GM18498 (cell line): ENCODE measurements at regions not wholly inside any gene's neighbourhood (a gene's known extent, or its start where the extent isn't known, plus 50 kb on each side); places are given as distances from the start of the nearest gene placed in this dataset.
A peak's percentile ranks its signal among the peaks of the same experiment; 100 is the strongest.

Experiments used
- ATAC-seq: cut with Tn5 transposase; IDR thresholded peaks from one replicate; pipeline ENCODE4 v1.9.1; 2021; ENCODE audit warnings: mild to moderate bottlenecking, moderate library complexity; ENCODE audit not compliant: unreplicated experiment

DNA sequence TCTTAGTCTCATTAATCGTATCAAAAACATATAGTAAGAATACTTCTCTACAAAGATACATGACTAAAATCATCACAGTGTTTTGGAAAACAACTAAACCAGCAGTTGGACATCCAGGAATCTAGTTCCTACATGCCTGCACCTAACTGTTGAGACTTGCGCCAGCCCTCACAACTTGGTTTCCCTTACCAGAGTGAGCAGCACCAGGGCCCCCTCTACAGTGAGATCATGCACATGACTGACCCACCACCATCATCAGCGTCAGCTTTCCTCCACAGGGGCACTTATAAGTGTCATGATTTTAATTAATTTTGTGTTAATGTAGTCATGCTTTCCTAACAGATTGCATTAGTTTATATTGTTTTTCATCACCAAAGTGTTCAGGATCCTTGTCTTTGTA is 1322.0 kb downstream of the EFNB2 start:
- no peak for ATAC-seq

DNA sequence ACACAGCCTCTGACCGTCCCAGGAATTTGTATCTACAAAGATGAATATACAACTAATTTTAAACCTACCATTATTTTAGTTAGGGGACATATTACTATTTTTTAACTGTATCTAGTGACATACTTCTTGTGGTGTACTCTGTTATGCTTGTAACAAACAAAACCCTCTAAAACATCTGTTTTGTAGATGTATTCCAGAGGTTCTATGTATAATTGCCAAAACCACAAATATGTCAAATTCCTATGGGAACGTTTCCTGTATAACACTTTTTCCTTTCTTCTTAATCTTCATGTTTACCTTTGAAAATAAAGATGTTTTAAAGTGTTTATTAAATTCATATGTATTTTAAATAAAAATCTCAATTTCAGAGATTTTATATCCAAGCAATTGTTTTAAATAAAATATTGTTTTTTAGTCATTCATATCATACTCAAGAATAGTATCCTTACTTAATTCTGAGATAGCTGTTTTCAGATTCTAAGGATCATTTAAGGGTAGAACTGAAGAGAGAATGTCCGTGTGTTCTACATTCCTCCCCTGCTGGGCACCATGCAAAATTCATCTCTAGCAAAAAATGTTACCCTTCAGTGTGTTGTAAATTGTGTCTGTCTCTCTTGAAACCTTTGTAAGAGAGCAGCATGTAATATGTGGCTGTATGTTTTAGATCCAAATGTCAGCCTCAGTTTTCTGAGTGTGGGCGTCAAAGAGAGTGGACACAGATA is 1327.7 kb downstream of the EFNB2 start:
- ATAC-seq, result no peak

DNA sequence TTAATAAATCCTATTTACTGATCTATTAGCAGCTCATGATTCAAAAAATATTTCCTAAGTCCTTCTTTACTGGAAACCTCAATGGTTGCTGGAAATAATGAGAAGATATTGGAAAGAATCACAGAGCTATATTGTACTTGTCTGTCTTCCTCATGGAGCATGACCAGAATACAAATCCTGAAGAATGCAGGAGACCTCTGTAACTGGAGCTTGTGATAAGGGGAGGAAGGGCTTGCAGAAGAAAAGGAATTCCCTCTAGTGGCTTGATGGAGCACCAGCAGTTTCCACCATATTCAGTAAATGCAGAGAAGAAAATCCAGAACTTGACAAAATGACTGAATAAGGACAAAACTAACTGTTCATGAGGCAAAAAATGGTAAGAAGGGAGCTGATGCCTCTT is 1333.1 kb downstream of the EFNB2 start:
- ATAC-seq, result peak; percentile 67

DNA sequence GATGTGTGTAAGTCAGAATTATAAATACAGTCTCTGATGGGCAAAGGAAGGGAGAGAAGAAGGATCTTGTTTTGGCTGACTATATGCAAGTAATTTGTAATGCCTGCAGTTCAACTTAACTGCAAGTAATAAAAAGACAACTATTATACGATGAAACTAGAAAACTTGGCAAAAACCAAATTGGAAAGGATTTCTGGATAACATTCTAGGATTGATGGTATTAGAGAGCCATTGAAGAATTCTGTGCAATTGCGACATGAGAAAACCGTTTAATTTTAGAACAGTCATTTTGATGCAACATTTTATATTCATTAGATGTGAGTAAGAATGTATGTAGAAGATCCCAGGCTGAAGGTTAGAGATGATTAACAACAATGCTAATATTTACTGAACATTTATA is 1334.1 kb downstream of the EFNB2 start:
- ATAC-seq, result no peak

DNA sequence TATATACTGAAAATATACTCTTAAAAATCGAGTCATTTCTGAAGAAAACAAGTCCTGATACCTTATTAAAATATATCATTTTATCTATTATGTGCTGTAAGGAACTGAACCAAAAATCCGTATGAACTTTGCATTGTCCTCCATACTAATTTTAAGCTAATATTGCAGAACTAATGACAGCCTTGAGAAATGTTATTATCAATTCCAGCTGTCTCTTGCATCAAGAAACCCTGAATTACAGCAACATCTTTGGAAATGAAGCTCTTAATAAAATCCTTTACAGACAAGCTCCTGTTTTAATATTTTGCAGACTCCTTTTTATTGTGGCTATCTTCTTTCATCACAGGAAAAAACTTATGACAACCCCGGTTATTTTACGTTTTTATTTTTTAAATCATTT is 1335.3 kb downstream of the EFNB2 start:
- ATAC-seq, result no peak

DNA sequence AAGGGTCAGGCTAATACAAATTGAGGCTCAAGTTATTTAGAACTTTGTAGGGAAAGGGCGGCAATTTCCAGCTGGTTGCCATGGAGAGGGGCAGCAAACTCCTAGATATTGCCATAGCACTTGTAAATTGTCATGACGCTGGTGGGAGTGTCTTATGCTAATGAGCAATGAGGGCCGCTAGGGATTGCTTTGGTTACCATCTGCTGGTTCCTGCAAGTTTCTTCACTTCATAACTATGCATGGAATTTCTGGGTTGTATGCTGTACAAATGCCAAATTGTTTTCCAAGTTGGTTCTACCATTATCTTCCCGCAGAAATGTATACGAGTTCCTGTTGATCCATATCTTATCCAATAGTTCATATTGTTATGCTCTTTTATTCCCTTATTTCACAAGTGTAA is 1339.4 kb downstream of the EFNB2 start:
- ATAC-seq, result no peak

DNA sequence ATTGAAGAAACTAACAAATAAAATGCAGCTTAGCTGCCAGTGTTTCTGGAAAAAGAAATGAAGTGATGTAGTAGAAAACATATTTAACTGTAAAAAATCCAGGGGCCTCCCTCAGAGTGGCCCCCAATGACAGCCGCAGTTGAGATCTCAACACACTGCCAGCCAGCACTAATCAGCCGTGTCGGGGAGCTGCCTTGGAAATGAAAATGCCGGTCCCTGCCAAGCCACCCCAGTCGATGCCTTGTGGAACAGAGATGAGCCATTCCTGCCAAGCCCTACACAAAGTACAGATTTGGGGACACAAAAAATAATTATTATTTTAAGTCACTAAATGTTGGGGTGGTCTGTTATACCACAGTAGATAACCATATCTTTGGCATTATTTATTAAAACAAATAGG is 1342.4 kb downstream of the EFNB2 start:
- no peak for ATAC-seq

DNA sequence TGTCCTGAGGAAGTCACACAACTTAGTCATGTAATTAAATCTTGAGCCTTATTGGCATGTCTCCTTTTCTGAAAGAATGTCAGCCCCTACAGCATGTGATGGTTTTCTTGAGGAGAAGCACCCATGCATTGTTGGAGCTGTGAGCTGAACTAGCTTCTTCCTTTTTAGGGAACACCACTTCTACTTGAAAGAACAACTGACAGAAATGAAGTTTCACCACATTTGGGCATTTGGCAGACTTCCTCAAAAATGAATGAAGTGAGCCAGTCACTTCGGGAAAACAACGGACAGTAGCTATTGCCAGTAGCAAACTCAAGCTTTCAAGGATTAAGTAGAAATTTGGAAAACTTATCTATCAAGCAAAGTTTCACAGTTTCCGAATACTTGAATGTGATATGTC is 1351.3 kb downstream of the EFNB2 start:
- ATAC-seq, result no peak

DNA sequence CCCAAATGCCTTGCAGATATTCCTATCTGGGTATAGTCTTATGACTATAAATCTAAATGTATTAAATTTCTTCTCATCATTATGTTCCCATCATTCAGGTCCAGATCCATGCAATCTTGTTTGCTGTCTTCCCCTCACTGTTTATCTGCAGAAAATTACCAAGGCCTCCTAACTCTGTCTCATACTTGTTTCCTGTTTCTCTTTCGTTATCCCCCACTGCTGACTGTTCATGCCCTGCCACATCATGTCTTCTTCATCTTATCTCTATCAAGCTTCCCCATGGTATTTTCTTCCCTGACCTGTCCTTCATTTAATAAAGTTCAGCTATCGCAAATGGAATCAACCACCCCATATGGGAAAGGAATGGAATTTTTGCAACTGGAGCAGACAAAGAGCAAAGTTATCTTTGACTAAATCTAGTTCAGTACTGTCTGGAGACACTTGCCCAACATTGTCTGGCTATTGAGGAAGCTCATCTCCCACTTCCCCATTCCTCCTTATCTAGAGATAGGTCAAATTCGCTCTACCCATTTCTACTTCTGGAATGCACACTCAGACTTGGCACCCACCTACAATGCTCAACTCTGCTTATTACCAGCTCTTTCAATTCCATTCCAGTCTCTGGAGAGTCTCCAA is 1358.1 kb downstream of the EFNB2 start:
- ATAC-seq, result peak; percentile 69

DNA sequence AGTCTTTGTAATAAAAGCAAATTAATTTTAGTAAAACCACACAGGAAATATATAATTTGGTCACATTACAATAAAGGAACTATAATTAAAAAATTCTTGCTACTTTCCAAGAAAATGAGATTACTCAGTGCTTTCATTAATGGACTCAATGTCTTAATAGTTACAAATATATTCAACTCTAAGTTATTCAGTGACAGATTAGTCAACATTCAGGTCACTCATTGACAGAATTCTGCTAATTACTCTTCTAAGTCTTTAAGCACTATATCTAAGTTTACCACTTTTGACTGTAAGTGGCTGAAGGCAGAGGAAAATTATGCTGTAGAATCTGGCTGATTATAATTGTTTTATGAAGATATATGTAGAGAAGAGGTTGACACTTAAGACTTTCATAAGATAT is 1365.0 kb downstream of the EFNB2 start:
- no peak for ATAC-seq

DNA sequence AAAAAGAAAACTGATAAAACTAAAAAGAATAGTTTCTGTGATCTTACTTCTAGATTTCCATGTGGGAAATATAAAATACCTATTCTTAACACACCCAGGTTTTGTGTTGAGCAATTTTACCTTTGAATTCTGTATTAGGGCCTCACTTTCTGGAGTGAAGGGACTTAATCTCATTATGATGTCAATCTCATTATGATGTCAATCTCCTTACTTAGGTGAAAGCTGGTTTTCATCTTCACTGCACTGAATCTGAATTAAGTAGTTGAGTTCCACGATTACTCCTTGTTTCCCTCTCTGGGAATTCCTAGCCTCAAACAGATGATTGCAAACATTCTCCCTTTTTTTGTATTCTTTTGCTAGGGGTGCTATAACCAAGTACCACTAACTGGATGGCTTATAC is 1367.2 kb downstream of the EFNB2 start:
- ATAC-seq, result no peak

DNA sequence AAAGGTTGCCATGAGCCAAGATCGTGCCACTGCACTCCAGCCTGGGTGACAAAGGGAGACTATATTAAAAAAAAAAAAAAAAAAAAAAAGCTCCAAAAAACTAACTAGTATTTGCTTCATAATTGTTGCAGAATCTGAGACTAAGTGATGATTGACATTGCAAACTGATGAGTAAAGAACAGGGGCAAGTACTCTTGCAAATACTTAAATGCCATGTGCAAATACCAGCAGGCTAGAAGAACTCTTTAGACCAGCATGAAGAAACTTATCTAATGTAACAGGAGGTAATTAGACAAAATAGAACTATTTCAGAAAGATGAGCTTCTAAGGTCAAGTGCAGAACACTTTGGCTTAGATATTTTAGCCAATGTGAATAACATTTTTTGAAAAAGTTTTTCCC is 1368.1 kb downstream of the EFNB2 start:
- no peak for ATAC-seq

DNA sequence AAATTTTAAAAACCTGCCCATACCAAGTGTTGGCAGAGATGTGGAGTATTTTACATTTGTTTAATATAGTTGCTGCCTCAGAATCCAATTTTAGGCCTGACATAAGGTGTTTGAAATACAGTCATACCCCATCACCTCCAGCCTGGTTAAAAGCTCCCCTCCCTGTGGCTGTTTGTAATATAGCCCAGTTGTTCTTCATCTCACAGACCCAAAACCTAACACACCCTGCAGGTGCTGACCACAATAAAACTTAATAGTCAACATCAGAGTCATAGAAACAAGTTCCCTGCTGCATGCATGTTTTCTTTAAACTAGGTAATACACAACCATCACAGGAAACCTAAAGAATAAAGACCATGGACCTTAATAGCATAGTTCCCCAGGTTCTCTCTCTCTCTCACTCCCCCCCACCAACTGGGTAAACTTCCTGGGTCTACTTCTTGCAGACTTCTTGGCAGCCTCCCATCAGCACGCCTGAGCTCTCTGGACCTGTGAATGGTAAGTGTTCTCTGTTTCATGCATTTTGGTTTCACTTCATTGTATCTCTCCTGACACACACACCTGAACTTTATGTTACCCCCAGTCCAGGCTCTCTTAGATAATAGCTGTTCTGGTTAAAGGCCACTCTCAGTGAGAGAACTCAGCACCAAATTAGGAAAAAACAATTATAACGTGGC is 1369.9 kb downstream of the EFNB2 start:
- peak; percentile 99 for ATAC-seq

DNA sequence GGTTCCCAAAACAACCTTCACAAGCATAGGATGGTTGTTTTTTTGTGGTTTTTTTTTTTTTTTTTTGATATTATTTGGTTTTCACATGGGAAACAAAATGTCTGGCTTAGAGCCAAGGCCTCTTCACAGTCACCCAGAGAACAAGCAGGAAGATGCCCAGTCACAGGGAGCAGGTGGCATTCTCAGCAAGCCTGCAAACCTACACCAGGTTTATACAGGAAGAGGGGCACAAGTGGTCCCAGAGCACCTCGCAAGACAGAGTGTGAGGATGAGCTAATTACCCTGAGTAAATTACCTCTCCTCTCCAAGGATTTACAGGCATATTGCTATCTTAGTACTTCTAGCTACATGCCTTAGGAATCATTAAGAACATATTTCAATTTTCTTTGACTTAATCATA is 1375.6 kb downstream of the EFNB2 start:
- no peak for ATAC-seq

DNA sequence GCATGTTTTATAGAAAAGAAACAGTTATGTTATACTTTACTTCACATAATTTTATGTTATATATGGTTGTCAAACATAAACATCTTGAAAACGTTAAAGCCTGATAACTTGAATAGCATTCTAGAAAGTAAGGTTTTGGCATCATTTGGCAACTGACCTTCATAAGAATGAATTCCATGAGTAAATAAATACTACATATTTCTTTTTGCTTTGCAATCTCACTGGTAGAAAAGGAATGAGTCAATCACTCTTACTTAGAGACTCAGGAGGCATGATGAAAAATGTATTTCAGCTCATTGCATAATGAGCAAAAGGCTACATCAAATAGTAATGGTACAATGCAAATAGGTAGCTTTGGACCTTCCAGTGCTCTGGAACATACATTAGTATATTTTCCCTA is 1381.9 kb downstream of the EFNB2 start:
- ATAC-seq, result no peak

DNA sequence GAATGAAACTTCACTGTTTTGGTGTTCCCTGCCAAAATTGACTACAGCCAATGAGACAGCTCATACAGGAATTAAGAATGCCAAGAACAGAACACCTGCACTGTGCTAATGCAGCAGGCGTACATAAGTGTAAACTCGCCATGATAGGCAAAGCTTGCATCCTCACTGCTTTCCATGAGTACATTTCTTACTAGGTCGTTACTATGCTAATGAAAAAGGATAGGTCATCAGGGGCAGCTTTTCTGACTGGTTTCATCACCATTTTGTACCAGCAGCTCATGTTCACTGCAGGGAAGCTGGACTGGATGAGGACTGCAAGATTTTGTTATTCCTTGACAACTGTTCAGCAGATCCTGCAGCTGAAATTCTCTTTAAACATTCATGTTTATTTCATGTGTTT is 1383.8 kb downstream of the EFNB2 start:
- no peak for ATAC-seq

DNA sequence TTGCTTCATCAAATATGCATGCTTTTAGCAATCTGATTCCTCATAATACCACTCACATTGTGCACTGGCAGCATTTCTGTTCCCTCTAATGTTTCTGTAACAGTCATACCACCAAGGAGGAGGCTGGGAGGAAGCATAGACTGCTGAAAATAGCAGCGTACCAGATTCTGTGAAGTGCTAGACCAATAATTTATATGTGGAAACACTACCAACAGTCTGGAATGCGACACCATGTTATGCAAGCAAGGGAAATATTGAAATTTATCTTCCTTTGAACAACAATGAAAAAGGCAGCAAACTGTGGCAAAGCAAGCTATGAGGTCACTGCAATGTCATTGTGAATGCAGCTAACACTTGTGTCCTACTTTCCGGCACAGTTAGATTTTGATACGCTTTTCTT is 1388.0 kb downstream of the EFNB2 start:
- no peak for ATAC-seq

DNA sequence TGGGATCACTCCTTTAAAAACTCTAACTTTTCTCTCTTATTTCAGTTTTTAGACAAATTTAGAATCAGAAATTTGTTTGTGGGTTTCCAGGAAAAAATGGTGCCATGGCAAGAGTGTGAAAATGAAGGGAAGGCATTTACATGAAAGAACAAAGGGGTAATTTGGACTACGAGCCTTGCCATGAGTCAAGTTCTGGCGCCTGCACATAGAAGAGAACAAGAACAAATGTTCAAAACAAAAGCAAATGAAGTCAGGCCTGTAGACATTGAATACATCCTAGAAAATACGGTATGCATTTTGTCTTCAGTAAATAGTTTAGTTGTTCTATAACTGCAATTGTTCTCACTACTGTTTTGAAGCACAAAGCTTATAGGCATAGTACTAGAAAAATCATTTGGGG is 1390.5 kb downstream of the EFNB2 start:
- no peak for ATAC-seq

DNA sequence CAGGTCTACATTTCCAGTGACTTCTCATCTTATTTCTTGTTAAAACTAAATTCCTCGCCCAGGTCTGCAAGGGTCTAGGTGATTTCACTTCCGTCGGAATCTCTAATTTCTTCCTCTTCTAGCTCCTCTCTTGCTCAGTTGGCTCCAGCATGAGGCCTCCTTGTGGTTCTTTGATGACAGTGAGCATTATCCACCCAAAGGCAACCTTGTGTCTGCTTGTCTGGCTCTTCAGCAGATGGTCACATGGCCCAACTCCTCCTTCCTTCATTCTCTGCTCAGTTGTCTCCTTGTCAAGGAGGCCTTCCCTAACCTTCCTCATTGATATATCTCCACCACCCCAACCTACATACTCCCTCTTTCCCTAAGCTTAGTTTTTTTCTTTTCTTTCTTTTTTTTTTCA is 1391.4 kb downstream of the EFNB2 start:
- no peak for ATAC-seq

DNA sequence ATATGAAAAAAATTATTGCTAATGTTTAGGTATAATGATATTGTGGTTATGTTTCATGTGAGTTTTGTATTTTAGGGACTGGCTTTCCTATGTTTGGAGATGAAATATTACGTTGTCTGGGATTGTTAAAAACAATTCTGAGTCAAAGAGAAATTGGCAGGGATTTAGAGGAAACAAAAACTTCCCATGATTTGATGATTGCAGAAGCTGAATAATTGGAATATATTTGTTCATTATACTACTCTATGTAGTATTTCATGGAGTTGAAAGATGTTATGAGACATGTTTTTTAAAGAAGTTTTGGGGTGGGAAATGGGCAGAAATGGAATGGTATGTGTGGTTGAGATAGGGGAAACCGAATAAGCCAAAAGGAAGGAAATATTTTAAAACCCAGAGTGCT is 1392.9 kb downstream of the EFNB2 start:
- ATAC-seq, result no peak

DNA sequence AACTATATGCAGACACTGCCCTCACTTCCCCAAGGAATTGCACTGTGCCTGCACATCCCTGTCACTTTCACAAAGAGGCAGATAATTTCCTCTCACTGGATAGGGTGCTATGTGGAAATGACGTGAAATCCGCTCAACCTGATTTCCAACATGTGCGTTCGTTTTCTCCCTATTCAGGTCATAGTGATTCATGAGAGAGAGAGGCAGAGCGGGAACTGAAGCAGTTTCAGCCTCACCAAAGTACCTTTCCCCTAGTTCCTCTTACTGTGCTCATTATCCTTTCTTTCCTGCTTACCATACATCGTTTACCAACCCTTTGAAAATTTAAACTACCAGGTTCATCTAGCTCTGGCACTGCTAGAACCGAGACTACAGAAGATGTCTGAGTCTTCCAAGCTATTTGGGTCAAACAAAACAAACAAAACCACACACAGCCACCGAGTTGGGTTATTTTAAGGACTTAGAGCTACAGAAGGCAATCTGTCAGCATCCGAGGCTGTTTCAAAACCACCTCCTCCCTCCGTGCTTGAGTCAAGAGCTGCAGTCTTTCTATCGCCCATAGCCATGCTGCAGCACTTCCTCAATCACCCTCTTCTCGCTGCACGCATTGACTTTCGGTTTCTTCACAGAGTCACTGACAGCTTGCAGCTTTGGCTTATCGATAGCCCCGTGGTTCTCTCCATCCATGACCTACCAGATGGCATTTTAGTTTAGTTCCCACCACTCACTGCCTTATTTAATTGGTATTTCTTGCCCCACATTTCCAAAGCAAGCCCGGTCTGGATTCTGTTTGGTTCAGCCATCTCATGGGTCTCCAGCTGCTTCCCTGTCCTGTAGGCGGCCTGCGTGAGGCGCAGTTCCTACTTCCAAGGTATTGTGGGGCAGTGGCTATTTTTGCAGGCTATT is 1395.8 kb downstream of the EFNB2 start:
- peak; percentile 97 for ATAC-seq
